Naive thymus-derived CD4-positive, alpha-beta T cell (primary cell): ENCODE measurements at regions not wholly inside any gene's neighbourhood (a gene's known extent, or its start where the extent isn't known, plus 50 kb on each side); places are given as distances from the start of the nearest gene placed in this dataset.
"Not testable (repeated sequence)": the region's sequence is repeated elsewhere in the genome, so short reads cannot be mapped to it uniquely, and the experiment has no call there.

Experiments
- ATAC-seq: fragments of 150-1000 bp; cut with Tn5 transposase; 2 replicates; pipeline ENCODE4 v1.10.0; 2021; ENCODE audit warnings: mild to moderate bottlenecking, moderate library complexity
- CTCF ChIA-PET: fragments of 350-600 bp; sonication (Branson Sonifier 250); formaldehyde crosslinking; loops from one replicate; lab custom pipeline; 2021; ENCODE audit warnings: antibody characterized with exemption; lab: Charles Lee
- POLR2A ChIA-PET: fragments of 350-600 bp; sonication (Branson Sonifier 250); formaldehyde crosslinking; loops from one replicate; lab custom pipeline; 2021; ENCODE audit warnings: antibody characterized with exemption, inconsistent platforms; lab: Charles Lee
- DNase-seq, 9 donors: peaks; one replicate each; pipeline versions ENCODE4 v3.0.0 to v3.0.0-alpha.2; 2020 to 2022; ENCODE audit warnings: mixed read lengths in 1 of 9
- H3K27ac ChIP-seq: one replicate; pipeline ENCODE4 v1.7.0; 2013; ENCODE audit warnings: mild to moderate bottlenecking, low read depth, low read length, moderate library complexity
- H3K27me3 ChIP-seq, 2 donors: one replicate each; pipeline ENCODE4 v1.7.0; 2013; ENCODE audit warnings: low read length in 2 of 2, mild to moderate bottlenecking in 2 of 2, moderate library complexity in 2 of 2; ENCODE audit not compliant: control insufficient read depth in 2 of 2, insufficient read depth in 2 of 2
- H3K36me3 ChIP-seq, 3 experiments: 1 replicate in 2 of 3; 2 replicates in 1 of 3; pipeline ENCODE4 v1.7.0; 2013; ENCODE audit warnings: low read length in 3 of 3, mild to moderate bottlenecking in 3 of 3, moderate library complexity in 1 of 3; ENCODE audit not compliant: insufficient read depth in 3 of 3, control insufficient read depth in 2 of 3
- H3K4me1 ChIP-seq, 2 donors: one replicate each; pipeline ENCODE4 v1.7.0; 2013; ENCODE audit warnings: low read length in 2 of 2, mild to moderate bottlenecking in 2 of 2, moderate library complexity in 1 of 2; ENCODE audit not compliant: control insufficient read depth in 2 of 2, insufficient read depth in 2 of 2
- H3K4me3 ChIP-seq: 2 replicates; pipeline ENCODE4 v1.7.0; 2013; ENCODE audit warnings: mild to moderate bottlenecking, low read length
- H3K9me3 ChIP-seq, 3 experiments: 1 replicate in 2 of 3; 2 replicates in 1 of 3; pipeline ENCODE4 v1.7.0; 2013; ENCODE audit warnings: low read length in 3 of 3; ENCODE audit not compliant: control insufficient read depth in 2 of 3
- H3K27ac Mint-ChIP-seq, 9 donors: one replicate each; pipeline ENCODE4 v1.8.0; 2020 to 2022; ENCODE audit warnings: mixed read lengths in 9 of 9, mild to moderate bottlenecking in 8 of 9, moderate library complexity in 5 of 9, inconsistent platforms in 2 of 9
- H3K27me3 Mint-ChIP-seq, 5 donors: one replicate each; pipeline ENCODE4 v1.8.0; 2021 to 2022; ENCODE audit warnings: mixed read lengths in 5 of 5, mild to moderate bottlenecking in 1 of 5
- H3K36me3 Mint-ChIP-seq, 5 donors: one replicate each; pipeline ENCODE4 v1.8.0; 2020 to 2022; ENCODE audit warnings: mixed read lengths in 5 of 5, mild to moderate bottlenecking in 3 of 5, inconsistent platforms in 1 of 5
- H3K4me1 Mint-ChIP-seq, 7 donors: one replicate each; pipeline ENCODE4 v1.8.0; 2020 to 2022; ENCODE audit warnings: mixed read lengths in 7 of 7, mild to moderate bottlenecking in 3 of 7, inconsistent platforms in 1 of 7
- H3K4me3 Mint-ChIP-seq, 10 donors: one replicate each; pipeline ENCODE4 v1.8.0; 2020 to 2022; ENCODE audit warnings: mild to moderate bottlenecking in 10 of 10, mixed read lengths in 10 of 10, moderate library complexity in 6 of 10, inconsistent platforms in 2 of 10
- H3K9me3 Mint-ChIP-seq, 11 donors: one replicate each; pipeline ENCODE4 v1.8.0; 2020 to 2022; ENCODE audit warnings: mixed read lengths in 11 of 11, mild to moderate bottlenecking in 4 of 11, inconsistent platforms in 1 of 11, moderate library complexity in 1 of 11
- intact Hi-C, 2 donors: fragments of 100-400 bp; cut with micrococcal nuclease; formaldehyde crosslinking; loops; one replicate each; pipeline ENCODE4 v1.15.1; 2023

GRCh38 chr5:92662741-92663140, 918.3 kb downstream of the NR2F1-AS1 start:
- ChIA-PET CTCF (no interaction called here), POLR2A (no interaction called here)
- no peaks in the 10 kb centered on the region for H3K27me3 ChIP-seq
- Mint-ChIP-seq H3K27ac (no peak overlapping the region), H3K4me3 (no peak overlapping the region), H3K27me3 (no peaks in the 10 kb centered on the region), H3K4me1 (no peaks in the 10 kb centered on the region), H3K9me3 (peaks cover 0 to 14% (median 3%) of the 10 kb centered on the region in 11 donors), H3K36me3 (no peaks in the 10 kb centered on the region)
- DNase-seq (no peak), ATAC-seq (no peak)
- H3K27ac ChIP-seq, result no peak overlapping the region
- no peaks in the 10 kb centered on the region for H3K36me3 ChIP-seq
- intact Hi-C loops, result no loop called here
- no peaks in the 10 kb centered on the region for H3K4me1 ChIP-seq
- H3K4me3 ChIP-seq, result no peak overlapping the region
- no peaks in the 10 kb centered on the region for H3K9me3 ChIP-seq

- H3K36me3 Mint-ChIP-seq, result no peaks in the 10 kb centered on the region
- Histone ChIP-seq H3K27ac (no peak overlapping the region), H3K36me3 (no peaks in the 10 kb centered on the region), H3K4me3 (no peak overlapping the region), H3K9me3 (no peaks in the 10 kb centered on the region), H3K27me3 (no peaks in the 10 kb centered on the region), H3K4me1 (no peaks in the 10 kb centered on the region)
- no peaks in the 10 kb centered on the region for H3K27me3 Mint-ChIP-seq
- H3K27ac Mint-ChIP-seq, result no peak overlapping the region
- intact Hi-C loops, result no loop called here
- DNase-seq (no peak), ATAC-seq (no peak)
- H3K4me3 Mint-ChIP-seq, result no peak overlapping the region
- peaks cover 0 to 23% (median 6%) of the 10 kb centered on the region in 11 donors for H3K9me3 Mint-ChIP-seq
- POLR2A ChIA-PET, result no interaction called here
- CTCF ChIA-PET, result no interaction called here
- no peaks in the 10 kb centered on the region for H3K4me1 Mint-ChIP-seq
These were observed 921.8 kb downstream of the NR2F1-AS1 start for GRCh38 chr5:92659246-92659645.

DNA sequence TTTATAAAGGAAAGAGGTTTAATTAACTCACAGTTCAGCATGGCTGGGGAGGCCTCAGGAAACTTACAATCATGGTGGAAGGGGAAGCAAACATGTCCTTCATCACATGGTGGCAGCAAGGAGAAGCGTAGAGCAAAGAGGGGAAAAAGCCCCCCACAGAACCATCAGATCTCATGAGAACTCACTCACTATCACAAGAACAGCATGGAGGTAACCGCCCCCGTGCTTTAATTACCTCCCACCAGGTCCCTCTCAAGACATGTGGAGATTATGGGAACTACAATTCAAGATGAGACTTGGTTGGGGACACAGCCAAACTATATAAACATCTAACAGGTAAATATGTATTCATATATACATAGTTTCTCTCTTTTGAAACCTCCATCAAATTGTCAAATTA, 926.4 kb downstream of the NR2F1-AS1 start:
- H3K27me3 ChIP-seq, H3K4me1 ChIP-seq, H3K9me3 ChIP-seq, CTCF ChIA-PET, H3K27ac ChIP-seq, H3K4me3 ChIP-seq, H3K27me3 Mint-ChIP-seq, H3K4me1 Mint-ChIP-seq, H3K27ac Mint-ChIP-seq, H3K36me3 ChIP-seq, H3K36me3 Mint-ChIP-seq, DNase-seq, POLR2A ChIA-PET, intact Hi-C loops, H3K4me3 Mint-ChIP-seq, ATAC-seq: not testable (repeated sequence)
- H3K9me3 Mint-ChIP-seq, result peaks cover 0 to 24% (median 6%) of the 10 kb centered on the region in 11 donors

- ATAC-seq (no peak), DNase-seq (no peak)
- H3K4me1 ChIP-seq, result no peaks in the 10 kb centered on the region
- no peaks in the 10 kb centered on the region for H3K36me3 ChIP-seq
- ChIA-PET CTCF (no interaction called here), POLR2A (no interaction called here)
- Mint-ChIP-seq H3K27ac (no peak overlapping the region), H3K4me3 (no peak overlapping the region), H3K4me1 (no peaks in the 10 kb centered on the region), H3K9me3 (peaks cover 0 to 22% (median 4%) of the 10 kb centered on the region in 11 donors), H3K27me3 (no peaks in the 10 kb centered on the region), H3K36me3 (no peaks in the 10 kb centered on the region)
- no peak overlapping the region for H3K4me3 ChIP-seq
- intact Hi-C loops, result no loop called here
- H3K27ac ChIP-seq, result no peak overlapping the region
- no peaks in the 10 kb centered on the region for H3K9me3 ChIP-seq
- H3K27me3 ChIP-seq, result no peaks in the 10 kb centered on the region
These were observed 927.1 kb downstream of the NR2F1-AS1 start for GRCh38 chr5:92653730-92654461.

GRCh38 chr5:92652756-92653155, 928.3 kb downstream of the NR2F1-AS1 start:
- no peak overlapping the region for H3K4me3 Mint-ChIP-seq
- Histone ChIP-seq H3K36me3 (no peaks in the 10 kb centered on the region), H3K27ac (no peak overlapping the region), H3K4me1 (no peaks in the 10 kb centered on the region), H3K9me3 (no peaks in the 10 kb centered on the region), H3K27me3 (no peaks in the 10 kb centered on the region), H3K4me3 (no peak overlapping the region)
- ChIA-PET CTCF (no interaction called here), POLR2A (no interaction called here)
- ATAC-seq (no peak), DNase-seq (no peak)
- H3K27me3 Mint-ChIP-seq, result no peaks in the 10 kb centered on the region
- intact Hi-C loops, result no loop called here
- peaks cover 0 to 11% (median 0%) of the 10 kb centered on the region in 11 donors for H3K9me3 Mint-ChIP-seq
- H3K36me3 Mint-ChIP-seq, result no peaks in the 10 kb centered on the region
- no peak overlapping the region for H3K27ac Mint-ChIP-seq
- H3K4me1 Mint-ChIP-seq, result no peaks in the 10 kb centered on the region

- Histone ChIP-seq H3K4me3 (no peak overlapping the region), H3K4me1 (no peaks in the 10 kb centered on the region), H3K27me3 (no peaks in the 10 kb centered on the region), H3K27ac (no peak overlapping the region), H3K9me3 (no peaks in the 10 kb centered on the region), H3K36me3 (no peaks in the 10 kb centered on the region)
- H3K27ac Mint-ChIP-seq, result no peak overlapping the region
- H3K9me3 Mint-ChIP-seq, result peaks cover 0 to 6% (median 0%) of the 10 kb centered on the region in 11 donors
- no peak overlapping the region for H3K4me3 Mint-ChIP-seq
- DNase-seq, result no peak
- H3K27me3 Mint-ChIP-seq, result no peaks in the 10 kb centered on the region
- H3K4me1 Mint-ChIP-seq, result no peaks in the 10 kb centered on the region
- intact Hi-C loops, result no loop called here
- ChIA-PET CTCF (no interaction called here), POLR2A (no interaction called here)
- no peak for ATAC-seq
- no peaks in the 10 kb centered on the region for H3K36me3 Mint-ChIP-seq
These were observed 936.6 kb downstream of the NR2F1-AS1 start for GRCh38 chr5:92644266-92644886.
